ENCODE measurements at regions not wholly inside any gene's neighbourhood (a gene's known extent, or its start where the extent isn't known, plus 50 kb on each side); places are given as distances from the start of the nearest gene placed in this dataset.

GRCh38 chr12:22938323-22938722 lies 313.4 kb downstream of the ETNK1 start:
- 86 to 89% methylated on average over 2 of the region's 2 CpGs for WGBS, 2 experiments (ENCODE audit: low coverage in 1 of 2, low lambda C conversion rate in 2 of 2, missing lambda C conversion rate in 2 of 2)
- TF ChIP-seq EZH2 (IDR thresholded peaks at IDR 0.05; ENCODE audit: insufficient read depth, poor library complexity, severe bottlenecking) (no peak), EZH2phosphoT487 (IDR thresholded peaks at IDR 0.05; ENCODE audit: insufficient read depth, low read depth) (no peak)

GRCh38 chr12:22951206-22951605 lies 326.2 kb downstream of the ETNK1 start:
- Histone ChIP-seq H3K9me2 (ENCODE audit: insufficient read depth) (no peaks in the 10 kb centered on the region), H3K79me2 (ENCODE audit: insufficient read depth) (no peaks in the 10 kb centered on the region), H3K4me3 (no peak overlapping the region), H3K27me3 (replicated peaks; ENCODE audit: insufficient read depth) (no peaks in the 10 kb centered on the region), H4K20me1 (ENCODE audit: insufficient read depth) (no peaks in the 10 kb centered on the region), H3K9me3 (ENCODE audit: low read depth) (no peaks in the 10 kb centered on the region), H3K4me2 (ENCODE audit: unreplicated experiment) (no peak overlapping the region), H3K9ac (no peak overlapping the region), H3K36me3 (ENCODE audit: low read depth) (no peaks in the 10 kb centered on the region), H2AFZ (no peak overlapping the region), H3F3A (ENCODE audit: insufficient read depth) (no peaks in the 10 kb centered on the region), H3K4me1 (ENCODE audit: insufficient read depth) (no peaks in the 10 kb centered on the region), H3K27ac (no peak overlapping the region)
- in situ Hi-C loops (cut with MboI): no loop called here
- no peak for TF ChIP-seq EZH2phosphoT487 (IDR thresholded peaks at IDR 0.05; ENCODE audit: insufficient read depth, low read depth)
- no peak for TF ChIP-seq EZH2 (IDR thresholded peaks at IDR 0.05; ENCODE audit: insufficient read depth, poor library complexity, severe bottlenecking)
- DNase-seq: no peak
- 21 to 23% methylated on average over 5 of the region's 5 CpGs for whole genome bisulfite sequencing, 2 experiments (ENCODE audit: low coverage in 1 of 2, low lambda C conversion rate in 2 of 2, missing lambda C conversion rate in 2 of 2)

More at GRCh38 chr12:22938323-22938722, 313.4 kb downstream of the ETNK1 start:
- H2AFZ ChIP-seq: no peak overlapping the region
- in situ Hi-C loops (cut with MboI): no loop called here
- H3K27ac ChIP-seq: no peak overlapping the region
- H3K4me2 ChIP-seq (ENCODE audit: unreplicated experiment): no peak overlapping the region
- H3K9ac ChIP-seq: no peak overlapping the region
- no peaks in the 10 kb centered on the region for H3K9me2 ChIP-seq (ENCODE audit: insufficient read depth)
- H3K79me2 ChIP-seq (ENCODE audit: insufficient read depth): no peaks in the 10 kb centered on the region
- no peaks in the 10 kb centered on the region for H3K36me3 ChIP-seq (ENCODE audit: low read depth)
- no peaks in the 10 kb centered on the region for H3K9me3 ChIP-seq (ENCODE audit: low read depth)
- DNase-seq: no peak
- H3K4me1 ChIP-seq (ENCODE audit: insufficient read depth): no peaks in the 10 kb centered on the region
- H4K20me1 ChIP-seq (ENCODE audit: insufficient read depth): no peaks in the 10 kb centered on the region
- H3F3A ChIP-seq (ENCODE audit: insufficient read depth): no peaks in the 10 kb centered on the region
- H3K27me3 ChIP-seq (replicated peaks; ENCODE audit: insufficient read depth): 0 out of 2 replicates have a peak, but pooled peaks cover 2% of the 10 kb centered on the region
- no peak overlapping the region for H3K4me3 ChIP-seq

GRCh38 chr12:22956690-22957089 lies 331.7 kb downstream of the ETNK1 start:
- Histone ChIP-seq H3K79me2 (ENCODE audit: insufficient read depth) (no peaks in the 10 kb centered on the region), H3K4me1 (ENCODE audit: insufficient read depth) (no peaks in the 10 kb centered on the region)

GRCh38 chr12:22967171-22967570 lies 342.2 kb downstream of the ETNK1 start:
- no peak overlapping the region for H3K4me3 ChIP-seq
- no peak for TF ChIP-seq EZH2phosphoT487 (IDR thresholded peaks at IDR 0.05; ENCODE audit: insufficient read depth, low read depth)
- no peak for TF ChIP-seq EZH2 (IDR thresholded peaks at IDR 0.05; ENCODE audit: insufficient read depth, poor library complexity, severe bottlenecking)
- in situ Hi-C loops (cut with MboI): no loop called here

More at GRCh38 chr12:22956690-22957089, 331.7 kb downstream of the ETNK1 start:
- Histone ChIP-seq H2AFZ (no peak overlapping the region), H3K9me2 (ENCODE audit: insufficient read depth) (no peaks in the 10 kb centered on the region), H3F3A (ENCODE audit: insufficient read depth) (no peaks in the 10 kb centered on the region), H3K9me3 (ENCODE audit: low read depth) (no peaks in the 10 kb centered on the region), H3K4me3 (no peak overlapping the region), H3K4me2 (ENCODE audit: unreplicated experiment) (no peak overlapping the region), H4K20me1 (ENCODE audit: insufficient read depth) (no peaks in the 10 kb centered on the region), H3K27me3 (replicated peaks; ENCODE audit: insufficient read depth) (0 out of 2 replicates have a peak, but pooled peaks cover 4% of the 10 kb centered on the region), H3K9ac (no peak overlapping the region), H3K27ac (no peak overlapping the region), H3K36me3 (ENCODE audit: low read depth) (no peaks in the 10 kb centered on the region)
- in situ Hi-C loops (cut with MboI): no loop called here
- no peak for TF ChIP-seq EZH2 (IDR thresholded peaks at IDR 0.05; ENCODE audit: insufficient read depth, poor library complexity, severe bottlenecking)
- DNase-seq: no peak
- WGBS, 2 experiments (ENCODE audit: low coverage in 1 of 2, low lambda C conversion rate in 2 of 2, missing lambda C conversion rate in 2 of 2): 31 to 42% methylated on average over 2 of the region's 2 CpGs

GRCh38 chr12:22969521-22969920 lies 344.6 kb downstream of the ETNK1 start:
- no peaks in the 10 kb centered on the region for H3K36me3 ChIP-seq (ENCODE audit: low read depth)
- H3K4me2 ChIP-seq (ENCODE audit: unreplicated experiment): no peak overlapping the region
- DNase-seq: no peak
- H3K9ac ChIP-seq: no peak overlapping the region
- no peaks in the 10 kb centered on the region for H3K79me2 ChIP-seq (ENCODE audit: insufficient read depth)
- peaks cover 20% of the 10 kb centered on the region for H3K4me1 ChIP-seq (ENCODE audit: insufficient read depth)
- in situ Hi-C loops (cut with MboI): no loop called here
- no peak overlapping the region for H3K27ac ChIP-seq
- no peak overlapping the region for H2AFZ ChIP-seq
- no peaks in the 10 kb centered on the region for H3K9me3 ChIP-seq (ENCODE audit: low read depth)
- TF ChIP-seq EZH2 (IDR thresholded peaks at IDR 0.05; ENCODE audit: insufficient read depth, poor library complexity, severe bottlenecking) (no peak), EZH2phosphoT487 (IDR thresholded peaks at IDR 0.05; ENCODE audit: insufficient read depth, low read depth) (no peak)
- no peaks in the 10 kb centered on the region for H3F3A ChIP-seq (ENCODE audit: insufficient read depth)
- no peak overlapping the region for H3K4me3 ChIP-seq
- H3K9me2 ChIP-seq (ENCODE audit: insufficient read depth): no peaks in the 10 kb centered on the region
- no peaks in the 10 kb centered on the region for H4K20me1 ChIP-seq (ENCODE audit: insufficient read depth)
- 54 to 61% methylated on average over 4 of the region's 4 CpGs for WGBS, 2 experiments (ENCODE audit: low coverage in 1 of 2, low lambda C conversion rate in 2 of 2, missing lambda C conversion rate in 2 of 2)
- H3K27me3 ChIP-seq (replicated peaks; ENCODE audit: insufficient read depth): peaks cover 23% of the 10 kb centered on the region

More at GRCh38 chr12:22967171-22967570, 342.2 kb downstream of the ETNK1 start:
- no peaks in the 10 kb centered on the region for H3K79me2 ChIP-seq (ENCODE audit: insufficient read depth)
- DNase-seq: no peak
- H3K9me2 ChIP-seq (ENCODE audit: insufficient read depth): no peaks in the 10 kb centered on the region
- H3K27me3 ChIP-seq (replicated peaks; ENCODE audit: insufficient read depth): peaks cover 46% of the 10 kb centered on the region
- H3K9me3 ChIP-seq (ENCODE audit: low read depth): no peaks in the 10 kb centered on the region
- H3K4me1 ChIP-seq (ENCODE audit: insufficient read depth): peaks cover 13% of the 10 kb centered on the region
- no peak overlapping the region for H3K27ac ChIP-seq
- H4K20me1 ChIP-seq (ENCODE audit: insufficient read depth): no peaks in the 10 kb centered on the region
- H3K36me3 ChIP-seq (ENCODE audit: low read depth): no peaks in the 10 kb centered on the region
- no peak overlapping the region for H3K4me2 ChIP-seq (ENCODE audit: unreplicated experiment)
- no peaks in the 10 kb centered on the region for H3F3A ChIP-seq (ENCODE audit: insufficient read depth)
- H3K9ac ChIP-seq: no peak overlapping the region
- H2AFZ ChIP-seq: no peak overlapping the region

Data from GM23248 (cell line).